Urothelium cell line (cell line): ENCODE measurements at regions not wholly inside any gene's neighbourhood (a gene's known extent, or its start where the extent isn't known, plus 50 kb on each side); places are given as distances from the start of the nearest gene placed in this dataset.

Experiments
- DNase-seq: peaks from one replicate; pipeline ENCODE4 v3.0.0; 2011; ENCODE audit warnings: low spot score, mixed read lengths
- FAIRE-seq: peaks from 2 replicates; lab custom pipeline; 2011; peaks lifted over from hg19 to GRCh38; lab: Jason Lieb, UNC

GRCh38 chr16:54490112-54490488, 203.5 kb upstream of the IRX3 start:
- DNase-seq (no peak), FAIRE-seq (no peak)

GRCh38 chr16:54489225-54490111, 202.9 kb upstream of the IRX3 start:
- DNase-seq: no peak
- no peak for FAIRE-seq

- no peak for FAIRE-seq
- DNase-seq: no peak
Observed at GRCh38 chr16:54488729-54489128, 202.1 kb upstream of the IRX3 start.

GRCh38 chr16:54487933-54488332, 201.3 kb upstream of the IRX3 start:
- DNase-seq (no peak), FAIRE-seq (no peak)

GRCh38 chr16:54484700-54485099, 198.1 kb upstream of the IRX3 start:
- DNase-seq (no peak), FAIRE-seq (no peak)

- FAIRE-seq (no peak), DNase-seq (no peak)
Observed at GRCh38 chr16:54482892-54483574, 196.4 kb upstream of the IRX3 start.

GRCh38 chr16:54480429-54480828, 193.8 kb upstream of the IRX3 start:
- DNase-seq: no peak
- FAIRE-seq: no peak

GRCh38 chr16:54479546-54479945, 193.0 kb upstream of the IRX3 start:
- DNase-seq (no peak), FAIRE-seq (no peak)

- DNase-seq (no peak), FAIRE-seq (no peak)
Observed at GRCh38 chr16:54477714-54478113, 191.1 kb upstream of the IRX3 start.

GRCh38 chr16:54475019-54475601, 188.5 kb upstream of the IRX3 start:
- no peak for FAIRE-seq
- no peak for DNase-seq

GRCh38 chr16:54473226-54473993, 186.8 kb upstream of the IRX3 start:
- FAIRE-seq (no peak), DNase-seq (no peak)

- DNase-seq (no peak), FAIRE-seq (no peak)
Observed at GRCh38 chr16:54467398-54467797, 180.8 kb upstream of the IRX3 start.

GRCh38 chr16:54466233-54466632, 179.6 kb upstream of the IRX3 start:
- DNase-seq: no peak
- FAIRE-seq: no peak

GRCh38 chr16:54465063-54465462, 178.5 kb upstream of the IRX3 start:
- DNase-seq (no peak), FAIRE-seq (no peak)

GRCh38 chr16:54462771-54463170, 176.2 kb upstream of the IRX3 start:
- FAIRE-seq (no peak), DNase-seq (no peak)

GRCh38 chr16:54462151-54462651, 175.6 kb upstream of the IRX3 start:
- FAIRE-seq (no peak), DNase-seq (no peak)

GRCh38 chr16:54460263-54460860, 173.8 kb upstream of the IRX3 start:
- DNase-seq: no peak
- no peak for FAIRE-seq

- no peak for DNase-seq
- no peak for FAIRE-seq
Observed at GRCh38 chr16:54459509-54460262, 173.1 kb upstream of the IRX3 start.

- FAIRE-seq: no peak
- no peak for DNase-seq
Observed at GRCh38 chr16:54458923-54459322, 172.3 kb upstream of the IRX3 start.

GRCh38 chr16:54456291-54456690, 169.7 kb upstream of the IRX3 start:
- FAIRE-seq (no peak), DNase-seq (no peak)
